K562 (cell line): ENCODE measurements at regions not wholly inside any gene's neighbourhood (a gene's known extent, or its start where the extent isn't known, plus 50 kb on each side); places are given as distances from the start of the nearest gene placed in this dataset.
A peak's percentile ranks its signal among the peaks of the same experiment; 100 is the strongest.

Source experiments
- RAD51 ChIP-seq: fragments of 450-650 bp; IDR thresholded peaks from 2 replicates; pipeline ENCODE4 v1.7.1; 2016; ENCODE audit warnings: low read depth, mild to moderate bottlenecking, borderline replicate concordance
- SMARCA5 ChIP-seq: fragments of 450-650 bp; IDR thresholded peaks from 2 replicates; pipeline ENCODE4 v1.6.1; 2016
- TOE1 ChIP-seq, 2 experiments: fragments of 450-650 bp in 1 of 2; sonication (generic) in 1 of 2; formaldehyde crosslinking in 1 of 2; IDR thresholded peaks; 2 replicates each; pipeline versions ENCODE4 v1.7.1 to v1.8.0; 2016 to 2022; ENCODE audit warnings: borderline replicate concordance in 2 of 2, mild to moderate bottlenecking in 2 of 2, antibody characterized with exemption in 1 of 2, inconsistent platforms in 1 of 2, low read depth in 1 of 2, missing genetic modification reagents in 1 of 2, moderate library complexity in 1 of 2
- ZFP1 ChIP-seq: fragments of 450-650 bp; formaldehyde crosslinking; IDR thresholded peaks from 2 replicates; pipeline ENCODE4 v1.4.0; 2020; ENCODE audit warnings: mild to moderate bottlenecking, mixed read lengths
- ZNF174 ChIP-seq: fragments of 250-450 bp; sonication (Bioruptor Pico); IDR thresholded peaks from 2 replicates; pipeline ENCODE4 v1.4.0; 2020; ENCODE audit warnings: mild to moderate bottlenecking

DNA sequence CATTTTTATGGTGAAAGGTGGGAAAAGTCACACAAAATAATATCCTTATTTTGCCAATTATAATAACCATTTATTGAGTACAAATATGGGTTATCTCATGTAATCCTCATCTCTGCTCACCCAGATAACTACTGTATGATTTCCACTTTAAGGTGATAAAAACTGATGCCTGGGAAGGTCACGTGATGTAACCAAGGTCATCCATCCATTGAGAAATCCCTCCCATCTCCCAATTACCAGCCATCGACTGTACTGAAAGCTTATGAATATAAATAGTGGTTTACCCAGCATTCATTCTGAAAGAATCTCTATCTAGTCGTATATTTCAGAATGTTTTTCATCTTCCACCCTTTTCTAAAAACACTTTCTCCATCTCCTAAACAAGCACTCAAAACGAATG is 55.0 kb upstream of the IFNAR2 start (continued):
- no peak for TF ChIP-seq ZNF174 (CRISPR knock-in tag)
- TF ChIP-seq ZFP1: no peak
- peak; percentile 37; the same call in 1 of the 2 replicates for TF ChIP-seq RAD51
- TF ChIP-seq SMARCA5: no peak
- TF ChIP-seq TOE1 (IDR thresholded peaks at IDR 0.05; ENCODE audit: borderline replicate concordance): peak; percentile 58; the same call in 1 of the 2 replicates
- TF ChIP-seq TOE1 (CRISPR knock-in tag; IDR thresholded peaks at IDR 0.05; ENCODE audit: borderline replicate concordance, low read depth): no peak
